CD4-positive, alpha-beta memory T cell (primary cell): ENCODE measurements at regions not wholly inside any gene's neighbourhood (a gene's known extent, or its start where the extent isn't known, plus 50 kb on each side); places are given as distances from the start of the nearest gene placed in this dataset.
"Not testable (repeated sequence)": the region's sequence is repeated elsewhere in the genome, so short reads cannot be mapped to it uniquely, and the experiment has no call there.

Experiments used
- CTCF ChIA-PET: fragments of 350-600 bp; sonication (Branson Sonifier 250); formaldehyde crosslinking; loops from one replicate; lab custom pipeline; 2021; ENCODE audit warnings: inconsistent platforms; ENCODE audit not compliant: partially characterized antibody; lab: Charles Lee
- POLR2A ChIA-PET: fragments of 350-600 bp; sonication (Branson Sonifier 250); formaldehyde crosslinking; loops from one replicate; lab custom pipeline; 2021; ENCODE audit not compliant: partially characterized antibody; lab: Charles Lee
- DNase-seq, 5 donors: peaks; one replicate each; pipeline versions ENCODE4 v3.0.0 to v3.0.0-alpha.2; 2020 to 2022; ENCODE audit warnings: mixed read lengths in 1 of 5
- H3K27ac ChIP-seq: one replicate; pipeline ENCODE4 v1.7.0; 2013; ENCODE audit warnings: low read depth, low read length
- H3K27me3 ChIP-seq: 2 replicates; pipeline ENCODE4 v1.7.0; 2013; ENCODE audit warnings: mild to moderate bottlenecking, low read length, moderate library complexity; ENCODE audit not compliant: insufficient read depth
- H3K36me3 ChIP-seq: 2 replicates; pipeline ENCODE4 v1.7.0; 2013; ENCODE audit warnings: mild to moderate bottlenecking, low read length, moderate library complexity; ENCODE audit not compliant: insufficient read depth
- H3K4me1 ChIP-seq: 2 replicates; pipeline ENCODE4 v1.7.0; 2013; ENCODE audit warnings: mild to moderate bottlenecking, low read length, moderate library complexity; ENCODE audit not compliant: insufficient read depth
- H3K4me3 ChIP-seq, 2 donors: one replicate each; pipeline ENCODE4 v1.7.0; 2013; ENCODE audit warnings: low read length in 2 of 2, mild to moderate bottlenecking in 1 of 2
- H3K9me3 ChIP-seq, 2 donors: one replicate each; pipeline ENCODE4 v1.7.0; 2013; ENCODE audit warnings: low read length in 2 of 2, control low read depth in 1 of 2; ENCODE audit not compliant: control insufficient read depth in 1 of 2
- H3K27ac Mint-ChIP-seq, 7 donors: one replicate each; pipeline ENCODE4 v1.8.0; 2020 to 2021; ENCODE audit warnings: mixed read lengths in 7 of 7, mild to moderate bottlenecking in 6 of 7, inconsistent platforms in 3 of 7, moderate library complexity in 3 of 7
- H3K27me3 Mint-ChIP-seq, 2 donors: one replicate each; pipeline ENCODE4 v1.8.0; 2020 to 2021; ENCODE audit warnings: mixed read lengths in 2 of 2
- H3K36me3 Mint-ChIP-seq, 2 donors: one replicate each; pipeline ENCODE4 v1.8.0; 2020 to 2021; ENCODE audit warnings: mixed read lengths in 2 of 2, inconsistent platforms in 1 of 2, mild to moderate bottlenecking in 1 of 2
- H3K4me1 Mint-ChIP-seq, 4 donors: one replicate each; pipeline ENCODE4 v1.8.0; 2020 to 2021; ENCODE audit warnings: mixed read lengths in 4 of 4, mild to moderate bottlenecking in 1 of 4
- H3K4me3 Mint-ChIP-seq, 8 donors: one replicate each; pipeline ENCODE4 v1.8.0; 2020 to 2021; ENCODE audit warnings: mixed read lengths in 8 of 8, mild to moderate bottlenecking in 7 of 8, moderate library complexity in 6 of 8, inconsistent platforms in 3 of 8
- H3K9me3 Mint-ChIP-seq, 8 donors: one replicate each; pipeline ENCODE4 v1.8.0; 2020 to 2021; ENCODE audit warnings: mixed read lengths in 8 of 8, mild to moderate bottlenecking in 5 of 8, inconsistent platforms in 3 of 8, moderate library complexity in 1 of 8
- intact Hi-C: fragments of 100-400 bp; cut with micrococcal nuclease; formaldehyde crosslinking; loops from one replicate; pipeline ENCODE4 v1.15.1; 2023

DNA sequence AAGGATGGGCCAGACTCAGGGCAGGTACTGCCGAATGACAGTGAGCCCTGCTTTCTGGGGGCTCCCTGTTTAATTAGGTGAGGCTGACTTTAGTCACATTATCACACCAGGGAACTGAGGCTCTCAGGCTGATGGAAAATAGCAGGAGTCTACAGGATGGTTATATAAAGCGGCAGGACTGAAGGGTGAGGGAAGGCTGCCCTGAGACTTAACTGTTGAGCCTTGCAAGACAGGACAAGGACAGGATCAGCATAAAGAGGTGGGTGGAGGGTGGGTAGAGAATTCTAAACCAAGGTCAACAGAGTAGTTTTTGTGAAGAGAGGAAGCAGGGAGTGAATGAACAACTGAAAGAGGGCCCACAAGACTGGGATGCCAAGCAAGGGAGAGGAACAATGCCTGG lies 330.1 kb downstream of the SPATA31A6 start:
- H3K9me3 Mint-ChIP-seq, H3K9me3 ChIP-seq, H3K4me3 Mint-ChIP-seq, DNase-seq, H3K27ac ChIP-seq, intact Hi-C loops, H3K27me3 ChIP-seq, POLR2A ChIA-PET, H3K36me3 ChIP-seq, H3K36me3 Mint-ChIP-seq, CTCF ChIA-PET, H3K4me1 Mint-ChIP-seq, H3K27ac Mint-ChIP-seq, H3K4me3 ChIP-seq, H3K4me1 ChIP-seq, H3K27me3 Mint-ChIP-seq: not testable (repeated sequence)

GRCh38 chr9:42534325-42534983 lies 351.0 kb downstream of the SPATA31A6 start:
- H3K36me3 Mint-ChIP-seq, POLR2A ChIA-PET, DNase-seq, H3K4me3 ChIP-seq, H3K9me3 Mint-ChIP-seq, H3K36me3 ChIP-seq, H3K27me3 Mint-ChIP-seq, H3K27me3 ChIP-seq, H3K27ac Mint-ChIP-seq, H3K4me1 Mint-ChIP-seq, H3K27ac ChIP-seq, CTCF ChIA-PET, H3K9me3 ChIP-seq, H3K4me1 ChIP-seq, intact Hi-C loops, H3K4me3 Mint-ChIP-seq: not testable (repeated sequence)

DNA sequence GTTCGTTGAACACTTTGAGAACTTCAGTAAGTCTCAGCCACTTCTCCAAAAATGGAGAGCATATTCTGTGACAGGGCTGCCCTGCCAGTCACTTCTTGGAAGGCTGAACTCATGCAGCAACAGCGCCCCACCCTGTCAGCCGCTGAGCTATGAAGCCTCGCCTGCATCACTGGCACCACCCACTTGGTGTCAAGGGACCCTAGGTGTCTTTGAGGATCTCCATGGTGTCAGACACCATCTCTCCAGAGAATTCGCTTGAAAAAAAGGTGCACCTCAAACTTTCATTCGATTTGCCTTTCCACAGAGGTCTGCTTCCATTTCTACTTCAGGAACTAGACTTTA lies 351.5 kb downstream of the SPATA31A6 start:
- H3K27me3 ChIP-seq, H3K27ac Mint-ChIP-seq, intact Hi-C loops, H3K4me3 Mint-ChIP-seq, H3K9me3 ChIP-seq, H3K27me3 Mint-ChIP-seq, H3K36me3 ChIP-seq, H3K4me1 Mint-ChIP-seq, H3K4me1 ChIP-seq, H3K27ac ChIP-seq, H3K4me3 ChIP-seq, CTCF ChIA-PET, H3K36me3 Mint-ChIP-seq, H3K9me3 Mint-ChIP-seq, POLR2A ChIA-PET: not testable (repeated sequence)
- peak; percentile 2 to 25 (median 15) for DNase-seq

DNA sequence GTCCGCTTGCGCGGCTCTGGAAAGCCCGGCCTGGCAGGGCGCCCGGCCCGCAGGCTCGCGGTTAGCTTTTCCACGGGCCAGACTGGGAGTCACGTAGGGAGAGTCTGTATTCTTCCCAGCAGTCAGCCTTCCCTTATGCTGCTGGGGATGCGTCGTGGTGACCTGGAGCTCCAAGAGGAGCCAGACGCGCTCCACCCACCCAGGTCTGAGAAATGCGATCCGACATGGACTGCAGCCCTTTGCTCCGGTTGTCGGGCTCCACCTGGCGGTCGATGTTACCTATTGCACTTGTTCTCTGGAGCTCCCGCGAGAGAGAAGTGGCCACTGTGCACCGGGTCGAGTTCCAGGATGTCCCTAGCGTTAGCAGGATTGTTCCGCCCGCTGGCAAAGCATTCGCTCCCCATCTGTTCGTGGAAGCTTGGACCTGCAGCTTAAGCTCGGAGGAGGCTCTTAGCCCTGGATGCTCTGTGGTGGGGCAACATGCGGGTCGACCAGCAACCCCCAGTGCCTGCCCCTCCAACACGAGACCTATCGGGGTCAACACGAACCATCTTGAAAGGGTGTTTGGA lies 367.4 kb downstream of the SPATA31A6 start:
- H3K27ac Mint-ChIP-seq, H3K9me3 Mint-ChIP-seq, intact Hi-C loops, H3K27me3 ChIP-seq, CTCF ChIA-PET, H3K4me3 ChIP-seq, H3K27me3 Mint-ChIP-seq, H3K36me3 ChIP-seq, H3K27ac ChIP-seq, H3K4me1 Mint-ChIP-seq, H3K36me3 Mint-ChIP-seq, H3K4me1 ChIP-seq, H3K4me3 Mint-ChIP-seq, H3K9me3 ChIP-seq, POLR2A ChIA-PET: not testable (repeated sequence)
- DNase-seq = peak; percentile 9 to 37 (median 21)

- H3K36me3 ChIP-seq, H3K27ac ChIP-seq, H3K27me3 Mint-ChIP-seq, H3K4me1 Mint-ChIP-seq, H3K27me3 ChIP-seq, H3K4me3 ChIP-seq, H3K36me3 Mint-ChIP-seq, H3K4me1 ChIP-seq, H3K27ac Mint-ChIP-seq, POLR2A ChIA-PET, H3K9me3 ChIP-seq, CTCF ChIA-PET, H3K9me3 Mint-ChIP-seq, intact Hi-C loops: not testable (repeated sequence)
- DNase-seq = peak in 2 of 5 donors; percentile 25 to 68
- peak overlapping the region in 1 of 8 donors; percentile 81 for H3K4me3 Mint-ChIP-seq
Observed at GRCh38 chr9:42568530-42568929, 385.1 kb downstream of the SPATA31A6 start.

DNA sequence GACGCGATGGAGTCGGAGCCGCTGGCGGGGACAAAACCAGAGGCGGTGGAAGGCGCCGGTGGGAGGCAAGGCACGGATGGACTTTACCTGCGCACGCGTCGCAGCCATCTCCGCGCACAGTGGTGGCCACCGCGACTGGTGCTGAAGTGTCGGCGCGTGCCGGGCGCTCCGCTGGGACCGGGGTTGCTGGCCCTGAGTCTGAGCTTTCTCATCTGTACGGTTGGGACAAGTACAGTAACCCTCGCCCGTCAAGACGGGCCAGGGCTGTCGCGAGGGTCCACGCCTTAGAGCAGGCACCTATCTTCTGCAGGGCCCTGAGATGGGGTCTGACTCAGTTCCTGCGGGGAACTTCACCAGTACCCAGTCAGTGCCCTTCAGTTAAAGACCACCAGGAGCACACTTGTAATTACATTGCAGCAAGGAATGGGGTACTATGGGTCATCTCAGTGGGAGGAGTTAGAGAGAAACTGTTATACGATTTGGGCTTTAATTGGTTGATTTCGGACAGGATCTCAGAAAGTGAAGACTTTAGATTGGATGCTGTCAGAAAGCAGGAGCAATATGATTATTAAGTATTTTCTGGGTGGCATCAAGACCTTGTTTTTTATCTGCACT lies 385.6 kb downstream of the SPATA31A6 start:
- peak; percentile 6 to 50 (median 25) for DNase-seq
- H3K4me3 ChIP-seq, H3K4me1 ChIP-seq, POLR2A ChIA-PET, H3K9me3 ChIP-seq, CTCF ChIA-PET, H3K27ac Mint-ChIP-seq, H3K27me3 ChIP-seq, H3K36me3 Mint-ChIP-seq, H3K36me3 ChIP-seq, H3K4me1 Mint-ChIP-seq, H3K27me3 Mint-ChIP-seq, H3K27ac ChIP-seq, intact Hi-C loops, H3K9me3 Mint-ChIP-seq: not testable (repeated sequence)
- H3K4me3 Mint-ChIP-seq = peak overlapping the region in 1 of 8 donors; percentile 81

DNA sequence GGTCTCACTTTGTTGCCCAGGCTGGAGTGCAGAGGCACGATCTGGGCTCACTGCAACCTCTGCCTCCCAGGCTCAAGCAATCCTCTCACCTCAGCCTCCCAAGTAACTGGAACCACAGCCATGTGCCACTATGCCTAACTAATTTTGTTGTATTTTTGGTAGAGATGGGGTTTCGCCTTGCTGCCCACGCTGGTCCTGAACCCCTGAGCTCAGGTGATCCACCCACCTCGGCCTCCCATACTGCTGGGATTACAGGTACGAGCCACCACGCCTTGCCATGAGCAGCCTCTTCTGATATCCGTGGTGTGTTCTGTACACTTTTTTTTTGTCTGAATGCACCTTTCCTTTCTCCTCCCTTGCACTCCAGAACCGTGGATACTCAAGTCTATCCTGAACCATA lies 394.4 kb downstream of the SPATA31A6 start:
- H3K27me3 Mint-ChIP-seq, H3K36me3 Mint-ChIP-seq, H3K9me3 ChIP-seq, H3K27me3 ChIP-seq, H3K4me1 ChIP-seq, intact Hi-C loops, H3K27ac Mint-ChIP-seq, H3K4me3 ChIP-seq, CTCF ChIA-PET, H3K4me1 Mint-ChIP-seq, H3K27ac ChIP-seq, POLR2A ChIA-PET, H3K4me3 Mint-ChIP-seq, H3K36me3 ChIP-seq, H3K9me3 Mint-ChIP-seq: not testable (repeated sequence)
- DNase-seq = peak in 1 of 5 donors; percentile 33
